Astrocyte of the cerebellum (primary cell): ENCODE measurements at regions not wholly inside any gene's neighbourhood (a gene's known extent, or its start where the extent isn't known, plus 50 kb on each side); places are given as distances from the start of the nearest gene placed in this dataset.

Experiments
- DNase-seq: peaks from one replicate; pipeline ENCODE4 v3.0.0-alpha.2; 2011; ENCODE audit warnings: low read depth
- H3K4me3 ChIP-seq: 2 replicates; pipeline ENCODE4 v1.5.1; 2011; ENCODE audit warnings: mild to moderate bottlenecking, low read depth, low read length, moderate library complexity
- in situ Hi-C: cut with HindIII; loops from 2 replicates; pipeline ENCODE4 v1.10.0; 2017; ENCODE audit warnings: low sequenced_read_pairs
- TF ChIP-seq, protein P1 (sequence below): IDR thresholded peaks from 2 replicates; pipeline ENCODE4 v1.5.1; 2012; ENCODE audit warnings: low read length, low read depth, moderate library complexity, mild to moderate bottlenecking; ENCODE audit errors: missing control alignments

GRCh38 chr10:52668024-52668423 lies 104.6 kb downstream of the MBL2 start:
- no peak for DNase-seq
- H3K4me3 ChIP-seq = no peak overlapping the region
- TF ChIP-seq, protein P1, sequence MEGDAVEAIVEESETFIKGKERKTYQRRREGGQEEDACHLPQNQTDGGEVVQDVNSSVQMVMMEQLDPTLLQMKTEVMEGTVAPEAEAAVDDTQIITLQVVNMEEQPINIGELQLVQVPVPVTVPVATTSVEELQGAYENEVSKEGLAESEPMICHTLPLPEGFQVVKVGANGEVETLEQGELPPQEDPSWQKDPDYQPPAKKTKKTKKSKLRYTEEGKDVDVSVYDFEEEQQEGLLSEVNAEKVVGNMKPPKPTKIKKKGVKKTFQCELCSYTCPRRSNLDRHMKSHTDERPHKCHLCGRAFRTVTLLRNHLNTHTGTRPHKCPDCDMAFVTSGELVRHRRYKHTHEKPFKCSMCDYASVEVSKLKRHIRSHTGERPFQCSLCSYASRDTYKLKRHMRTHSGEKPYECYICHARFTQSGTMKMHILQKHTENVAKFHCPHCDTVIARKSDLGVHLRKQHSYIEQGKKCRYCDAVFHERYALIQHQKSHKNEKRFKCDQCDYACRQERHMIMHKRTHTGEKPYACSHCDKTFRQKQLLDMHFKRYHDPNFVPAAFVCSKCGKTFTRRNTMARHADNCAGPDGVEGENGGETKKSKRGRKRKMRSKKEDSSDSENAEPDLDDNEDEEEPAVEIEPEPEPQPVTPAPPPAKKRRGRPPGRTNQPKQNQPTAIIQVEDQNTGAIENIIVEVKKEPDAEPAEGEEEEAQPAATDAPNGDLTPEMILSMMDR = no peak
- in situ Hi-C loops = no loop called here

DNA sequence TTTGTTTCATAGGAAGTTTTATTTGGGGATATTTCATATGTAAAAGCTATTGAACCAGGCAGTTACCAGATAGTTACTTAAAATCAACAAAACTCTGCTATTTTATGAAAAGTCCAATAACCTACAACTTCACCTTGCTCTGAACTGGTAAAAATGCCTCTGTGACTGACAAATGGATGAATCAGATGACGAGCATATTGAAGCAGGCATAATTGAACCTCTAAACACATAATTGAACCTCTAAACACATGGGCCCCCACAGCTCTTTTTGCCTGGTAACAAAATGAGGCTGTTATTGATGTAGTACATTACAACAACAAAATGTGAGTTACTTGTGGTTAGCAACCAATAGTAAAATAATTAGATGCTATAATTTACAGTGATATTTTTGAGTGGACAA lies 99.7 kb downstream of the MBL2 start:
- in situ Hi-C loops = no loop called here

GRCh38 chr10:52673468-52673867 lies 99.1 kb downstream of the MBL2 start:
- TF ChIP-seq, protein P1 = no peak
- in situ Hi-C loops = no loop called here
- H3K4me3 ChIP-seq = no peak overlapping the region
- no peak for DNase-seq

More for the DNA sequence above, 99.7 kb downstream of the MBL2 start:
- TF ChIP-seq, protein P1 = no peak
- DNase-seq = no peak
- H3K4me3 ChIP-seq = no peak overlapping the region

DNA sequence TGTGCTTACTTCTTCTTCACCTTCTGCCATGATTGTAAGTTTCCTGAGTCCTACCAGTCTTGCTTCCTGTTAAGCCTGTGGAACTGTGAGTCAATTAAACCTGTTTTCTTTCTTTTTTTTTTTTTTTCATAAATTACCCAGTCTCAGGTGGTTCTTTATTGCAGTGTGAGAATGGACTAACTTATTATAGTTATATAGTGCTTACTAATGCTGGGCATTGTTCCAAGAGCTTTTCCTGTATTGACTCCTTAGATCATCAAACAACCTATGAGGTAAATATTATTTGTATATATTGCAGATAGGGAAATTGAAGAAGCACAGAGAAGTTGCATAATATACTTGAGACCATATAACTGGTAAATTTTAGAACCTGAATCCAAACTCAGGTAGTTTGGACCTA lies 98.1 kb downstream of the MBL2 start:
- no peak overlapping the region for H3K4me3 ChIP-seq
- TF ChIP-seq, protein P1 = no peak
- no peak for DNase-seq
- in situ Hi-C loops = no loop called here

DNA sequence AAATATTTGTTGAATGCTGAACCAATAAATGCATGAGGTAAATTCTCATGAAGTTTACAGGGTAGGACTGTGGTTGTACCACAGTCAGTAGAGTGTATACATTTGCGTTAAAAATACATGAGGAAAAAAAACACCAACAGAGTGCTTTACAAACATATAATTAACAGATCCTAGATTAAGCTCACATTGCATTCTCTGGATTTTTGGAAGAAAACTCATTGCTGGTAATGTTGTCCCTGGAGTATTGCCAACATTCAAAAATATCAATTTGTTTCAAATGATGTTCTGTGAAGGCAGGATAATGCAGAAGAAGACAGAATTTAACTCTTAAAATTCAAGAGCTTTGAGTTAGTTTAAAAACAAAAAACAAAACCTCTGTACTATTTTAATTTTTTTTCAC lies 95.5 kb downstream of the MBL2 start:
- TF ChIP-seq, protein P1 = no peak
- H3K4me3 ChIP-seq = no peak overlapping the region
- DNase-seq = no peak
- in situ Hi-C loops = no loop called here

DNA sequence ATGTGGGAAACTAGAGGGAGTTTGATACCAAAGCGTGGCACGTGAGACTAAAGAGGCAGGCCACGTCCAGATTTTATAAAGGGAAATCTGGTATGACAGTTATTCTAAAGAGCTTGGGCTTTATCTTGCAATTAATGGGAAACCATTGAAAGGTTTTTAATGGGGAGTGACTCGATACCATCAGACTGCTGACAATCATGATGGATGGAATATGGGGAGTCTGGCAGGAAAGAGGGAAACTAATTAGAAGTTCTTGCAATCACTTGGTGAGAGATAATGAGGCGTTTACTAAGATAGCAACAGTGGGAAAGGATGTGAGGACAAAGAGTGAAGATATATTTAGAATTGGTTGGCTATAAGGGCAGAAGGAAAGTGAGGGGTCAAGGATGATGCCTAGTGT lies 94.0 kb downstream of the MBL2 start:
- no peak for DNase-seq
- TF ChIP-seq, protein P1 = no peak
- no peak overlapping the region for H3K4me3 ChIP-seq
- in situ Hi-C loops = no loop called here

- H3K4me3 ChIP-seq = no peak overlapping the region
- TF ChIP-seq, protein P1 = no peak
- in situ Hi-C loops = no loop called here
- no peak for DNase-seq
Measured at GRCh38 chr10:52679117-52679516, 93.5 kb downstream of the MBL2 start.
